ENCODE measurements at regions not wholly inside any gene's neighbourhood (a gene's known extent, or its start where the extent isn't known, plus 50 kb on each side); places are given as distances from the start of the nearest gene placed in this dataset.
"Not testable (repeated sequence)": the region's sequence is repeated elsewhere in the genome, so short reads cannot be mapped to it uniquely, and the experiment has no call there.

DNA sequence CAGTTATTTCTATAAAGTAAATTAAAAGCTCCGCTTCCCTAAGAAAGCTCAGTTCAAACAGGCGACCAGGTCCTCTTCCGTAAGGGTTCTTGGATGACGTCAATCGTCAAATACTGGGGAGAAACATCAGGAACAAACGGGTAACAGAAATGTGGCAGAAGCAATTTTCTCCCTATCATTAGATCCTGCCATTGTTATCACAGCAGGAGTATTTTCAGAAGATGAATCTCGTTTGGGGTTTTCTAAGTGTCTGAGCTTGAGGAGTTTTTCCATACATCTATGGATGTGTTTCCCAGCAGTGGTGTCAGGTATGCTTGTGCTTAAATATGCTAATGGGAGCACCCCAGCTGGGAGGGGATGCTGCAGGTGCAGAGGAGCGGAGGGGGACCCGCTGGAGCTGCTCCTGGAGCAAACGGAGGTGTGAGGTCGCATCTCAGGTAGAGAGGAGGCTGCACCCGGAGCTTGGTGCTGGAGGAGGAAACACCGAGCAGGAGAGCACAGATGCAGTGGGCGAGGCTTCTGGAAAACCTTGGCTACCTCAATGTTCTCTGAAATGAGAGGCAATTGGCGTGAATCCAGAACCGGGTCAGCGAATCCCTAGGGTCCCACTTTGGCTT, 795.5 kb downstream of the AACS start:
- no peak for DNase-seq (ENCODE audit: low read depth in 1 of 2, low spot score in 1 of 2)

GRCh38 chr12:125861299-125862281, 796.4 kb downstream of the AACS start:
- no peak for DNase-seq (ENCODE audit: low read depth in 1 of 2, low spot score in 1 of 2)

GRCh38 chr12:125865236-125865635, 800.0 kb downstream of the AACS start:
- DNase-seq (ENCODE audit: low read depth in 1 of 2, low spot score in 1 of 2) = not testable (repeated sequence)

DNA sequence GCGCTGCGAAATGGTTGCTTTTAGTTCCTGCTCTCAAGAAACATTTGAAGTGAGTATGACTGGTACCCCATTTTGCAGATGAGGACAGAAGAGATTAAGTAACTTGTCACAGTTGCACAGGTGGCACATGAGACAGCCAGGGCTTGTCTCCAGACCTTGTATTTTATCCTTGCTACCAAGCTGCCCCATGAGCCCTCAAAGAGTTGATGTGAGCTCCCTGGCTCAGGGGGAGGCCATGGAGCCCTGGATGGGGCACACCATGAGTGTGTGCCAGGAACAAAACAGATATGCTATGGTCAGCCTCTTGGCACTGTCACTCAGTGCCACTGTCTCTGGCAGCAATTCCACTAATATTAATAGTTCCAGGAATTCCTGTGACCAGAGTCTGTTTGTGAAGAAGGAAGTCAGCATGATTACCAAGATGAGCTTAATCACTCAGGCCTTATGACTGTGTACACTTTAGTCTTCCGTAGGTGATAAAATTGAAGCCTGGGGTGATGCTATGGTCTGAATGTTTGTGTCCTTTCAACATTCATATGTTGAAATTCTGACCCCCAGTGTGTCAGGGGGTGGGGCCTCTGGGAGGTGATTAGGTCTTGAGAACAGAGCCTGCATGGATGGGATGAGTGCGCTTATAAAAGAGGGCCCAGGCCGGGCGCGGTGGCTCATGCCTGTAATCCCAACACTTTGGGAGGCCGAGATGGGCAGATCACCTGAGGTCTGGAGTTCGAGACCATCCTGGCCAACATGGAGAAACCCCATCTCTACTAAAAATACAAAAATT, 806.8 kb downstream of the AACS start:
- DNase-seq (ENCODE audit: low read depth in 1 of 2, low spot score in 1 of 2) = no peak

- DNase-seq (ENCODE audit: low read depth in 1 of 2, low spot score in 1 of 2) = no peak
Observed at GRCh38 chr12:125873016-125873415, 807.8 kb downstream of the AACS start.

DNA sequence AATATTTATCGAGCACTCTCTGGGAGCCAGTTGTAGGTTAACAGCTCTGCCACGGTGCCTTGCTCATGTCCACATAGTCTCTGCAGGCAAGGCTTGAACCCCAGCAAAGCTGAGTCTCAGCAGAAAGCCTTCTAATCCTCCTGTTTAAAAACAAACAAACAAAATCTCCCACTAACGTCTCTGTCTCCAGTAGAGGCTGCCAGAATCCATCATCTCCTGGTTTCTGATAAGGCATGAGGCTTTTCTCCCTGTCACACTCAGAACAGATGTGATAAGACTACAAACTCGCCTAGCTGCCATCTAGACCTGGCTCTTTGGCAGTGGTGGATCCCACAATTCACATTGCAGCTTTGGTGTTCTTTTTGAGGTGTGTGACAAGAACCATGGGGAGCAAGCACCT, 813.2 kb downstream of the AACS start:
- DNase-seq (ENCODE audit: low read depth in 1 of 2, low spot score in 1 of 2) = no peak

- DNase-seq (ENCODE audit: low read depth in 1 of 2, low spot score in 1 of 2) = no peak
Observed at GRCh38 chr12:125882141-125882540, 816.9 kb downstream of the AACS start.

DNA sequence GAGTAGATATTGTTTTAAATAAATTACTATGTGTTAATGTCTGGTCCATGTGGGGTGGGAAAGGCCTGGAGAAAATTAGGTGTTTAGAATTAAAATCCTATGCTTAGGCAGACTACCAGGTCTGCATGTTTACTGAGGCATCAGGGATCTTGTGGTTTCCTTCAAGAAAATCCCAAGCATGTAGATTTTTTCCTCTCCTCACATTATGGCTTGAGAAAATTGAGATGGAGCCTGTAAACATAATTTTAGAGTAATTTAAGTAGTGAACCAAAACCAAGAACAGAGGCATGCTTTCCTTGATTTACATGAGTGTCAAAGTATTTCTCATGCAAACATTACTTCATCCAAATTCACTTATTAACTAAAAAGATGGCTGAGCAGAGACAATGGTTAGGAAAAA, 823.7 kb downstream of the AACS start:
- DNase-seq (ENCODE audit: low read depth in 1 of 2, low spot score in 1 of 2) = no peak

GRCh38 chr12:125889742-125890141, 824.5 kb downstream of the AACS start:
- no peak for DNase-seq (ENCODE audit: low read depth in 1 of 2, low spot score in 1 of 2)

DNA sequence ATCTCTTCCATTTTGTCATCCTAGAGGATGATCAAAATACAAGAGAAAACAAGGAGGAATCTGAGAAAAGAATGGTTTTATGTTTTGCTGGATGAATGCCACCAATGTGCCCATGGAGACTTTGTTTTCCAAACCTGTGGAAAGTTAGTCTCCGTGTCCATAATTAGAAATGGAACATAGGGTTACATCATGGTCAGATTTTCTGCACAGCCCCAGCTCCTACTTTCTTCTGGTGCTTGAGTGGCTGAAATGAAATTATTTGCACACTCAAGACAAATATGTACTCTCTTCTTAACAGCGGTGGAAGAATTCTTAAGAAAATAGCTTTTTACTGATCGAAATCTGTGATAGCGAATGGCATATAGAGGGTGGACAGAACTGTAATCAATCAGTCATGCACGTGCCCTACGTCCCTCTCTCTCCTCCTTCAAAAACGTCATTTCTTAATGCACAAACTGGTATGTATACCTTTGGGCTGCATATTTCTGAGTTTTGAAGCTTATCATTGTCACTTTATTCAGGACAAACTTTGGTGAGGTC, 825.2 kb downstream of the AACS start:
- DNase-seq (ENCODE audit: low read depth in 1 of 2, low spot score in 1 of 2) = no peak

DNA sequence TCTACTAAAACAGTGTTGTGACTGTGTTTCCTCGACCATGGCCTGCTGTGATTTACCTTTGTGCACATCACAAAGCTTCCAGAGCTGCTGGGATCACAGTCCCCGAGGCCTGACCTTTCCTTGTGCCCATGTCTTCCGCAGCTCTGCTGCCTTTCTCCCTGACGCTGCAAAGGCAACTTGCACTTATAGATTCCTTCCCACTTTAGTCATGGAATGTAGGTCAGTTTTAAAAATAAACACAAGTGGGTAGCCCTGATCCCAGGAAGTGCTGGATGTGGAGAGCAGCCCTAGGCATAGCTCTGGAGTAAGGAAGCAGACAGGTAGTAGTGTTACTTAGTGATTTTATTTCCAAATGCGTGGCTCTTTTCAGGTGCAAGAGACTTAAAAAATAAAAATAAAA, 825.7 kb downstream of the AACS start:
- no peak for DNase-seq (ENCODE audit: low read depth in 1 of 2, low spot score in 1 of 2)

- no peak for DNase-seq (ENCODE audit: low read depth in 1 of 2, low spot score in 1 of 2)
Observed at GRCh38 chr12:125892276-125892675, 827.0 kb downstream of the AACS start.

- no peak for DNase-seq (ENCODE audit: low read depth in 1 of 2, low spot score in 1 of 2)
Observed at GRCh38 chr12:125902991-125903390, 837.8 kb downstream of the AACS start.

GRCh38 chr12:125907351-125907750, 842.1 kb downstream of the AACS start:
- DNase-seq (ENCODE audit: low read depth in 1 of 2, low spot score in 1 of 2) = no peak

GRCh38 chr12:125919856-125920470, 854.7 kb downstream of the AACS start:
- DNase-seq (ENCODE audit: low read depth in 1 of 2, low spot score in 1 of 2) = no peak

- DNase-seq (ENCODE audit: low read depth in 1 of 2, low spot score in 1 of 2) = no peak
Observed at GRCh38 chr12:125922330-125922729, 857.1 kb downstream of the AACS start.

GRCh38 chr12:125936502-125936901, 871.3 kb downstream of the AACS start:
- no peak for DNase-seq (ENCODE audit: low read depth in 1 of 2, low spot score in 1 of 2)

DNA sequence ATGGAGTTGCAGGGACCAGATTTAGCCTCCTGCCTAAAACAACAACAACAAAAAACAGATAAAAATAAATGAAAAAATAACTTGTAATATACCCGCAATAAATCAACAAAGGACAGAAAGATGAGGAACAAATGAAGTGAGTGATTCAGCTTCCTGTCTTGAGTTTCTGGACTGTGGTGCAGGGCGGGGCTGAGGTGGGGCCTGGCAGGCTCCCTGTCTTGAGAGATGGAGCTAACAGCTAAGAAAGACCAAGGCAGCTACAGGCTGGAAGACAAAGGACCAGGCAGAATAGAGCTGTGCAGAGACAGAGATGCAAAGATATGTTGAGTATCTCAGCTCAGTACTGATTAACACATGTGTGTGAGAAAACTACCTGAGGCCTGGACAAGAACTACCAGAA, 879.2 kb downstream of the AACS start:
- no peak for DNase-seq (ENCODE audit: low read depth in 1 of 2, low spot score in 1 of 2)

- no peak for DNase-seq (ENCODE audit: low read depth in 1 of 2, low spot score in 1 of 2)
Observed at GRCh38 chr12:125949471-125949870, 884.2 kb downstream of the AACS start.

DNA sequence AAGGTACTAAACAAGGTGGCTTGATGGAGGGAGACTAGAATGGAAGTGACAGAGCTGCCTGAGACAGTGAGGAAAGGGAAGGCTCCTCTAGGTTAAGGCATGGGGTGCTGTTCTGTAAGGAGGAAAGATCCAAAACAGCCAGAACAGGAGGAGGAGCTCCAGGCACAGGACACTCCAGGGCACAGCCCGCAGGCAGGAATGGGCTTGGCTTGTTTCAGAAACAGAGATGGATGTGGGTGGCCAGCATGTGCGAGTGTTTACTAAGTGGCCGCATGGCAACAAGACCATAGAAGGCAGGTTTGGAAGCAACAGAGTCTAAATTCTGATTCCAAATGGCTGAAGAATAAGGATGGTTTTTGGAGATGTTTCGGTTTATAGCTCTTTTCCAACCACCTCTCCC, 889.1 kb downstream of the AACS start:
- DNase-seq (ENCODE audit: low read depth in 1 of 2, low spot score in 1 of 2) = no peak

- DNase-seq (ENCODE audit: low read depth in 1 of 2, low spot score in 1 of 2) = no peak
Observed at GRCh38 chr12:125956186-125956585, 891.0 kb downstream of the AACS start.
